ENCODE measurements at regions not wholly inside any gene's neighbourhood (a gene's known extent, or its start where the extent isn't known, plus 50 kb on each side); places are given as distances from the start of the nearest gene placed in this dataset.

- no peak for TF ChIP-seq CTCF (IDR thresholded peaks at IDR 0.05)
- TF ChIP-seq, protein P1, sequence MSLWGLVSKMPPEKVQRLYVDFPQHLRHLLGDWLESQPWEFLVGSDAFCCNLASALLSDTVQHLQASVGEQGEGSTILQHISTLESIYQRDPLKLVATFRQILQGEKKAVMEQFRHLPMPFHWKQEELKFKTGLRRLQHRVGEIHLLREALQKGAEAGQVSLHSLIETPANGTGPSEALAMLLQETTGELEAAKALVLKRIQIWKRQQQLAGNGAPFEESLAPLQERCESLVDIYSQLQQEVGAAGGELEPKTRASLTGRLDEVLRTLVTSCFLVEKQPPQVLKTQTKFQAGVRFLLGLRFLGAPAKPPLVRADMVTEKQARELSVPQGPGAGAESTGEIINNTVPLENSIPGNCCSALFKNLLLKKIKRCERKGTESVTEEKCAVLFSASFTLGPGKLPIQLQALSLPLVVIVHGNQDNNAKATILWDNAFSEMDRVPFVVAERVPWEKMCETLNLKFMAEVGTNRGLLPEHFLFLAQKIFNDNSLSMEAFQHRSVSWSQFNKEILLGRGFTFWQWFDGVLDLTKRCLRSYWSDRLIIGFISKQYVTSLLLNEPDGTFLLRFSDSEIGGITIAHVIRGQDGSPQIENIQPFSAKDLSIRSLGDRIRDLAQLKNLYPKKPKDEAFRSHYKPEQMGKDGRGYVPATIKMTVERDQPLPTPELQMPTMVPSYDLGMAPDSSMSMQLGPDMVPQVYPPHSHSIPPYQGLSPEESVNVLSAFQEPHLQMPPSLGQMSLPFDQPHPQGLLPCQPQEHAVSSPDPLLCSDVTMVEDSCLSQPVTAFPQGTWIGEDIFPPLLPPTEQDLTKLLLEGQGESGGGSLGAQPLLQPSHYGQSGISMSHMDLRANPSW (CRISPR knock-in tag; conservative IDR thresholded peaks at IDR 0.05; ENCODE audit: low read depth) = no peak
- no peak for TF ChIP-seq SP1 (CRISPR knock-in tag; conservative IDR thresholded peaks at IDR 0.05)
- TF ChIP-seq TEAD1 (CRISPR knock-in tag; IDR thresholded peaks at IDR 0.05) = no peak
- no peak for TF ChIP-seq NFATC4 (CRISPR knock-in tag; IDR thresholded peaks at IDR 0.05)
- TF ChIP-seq, protein P2, sequence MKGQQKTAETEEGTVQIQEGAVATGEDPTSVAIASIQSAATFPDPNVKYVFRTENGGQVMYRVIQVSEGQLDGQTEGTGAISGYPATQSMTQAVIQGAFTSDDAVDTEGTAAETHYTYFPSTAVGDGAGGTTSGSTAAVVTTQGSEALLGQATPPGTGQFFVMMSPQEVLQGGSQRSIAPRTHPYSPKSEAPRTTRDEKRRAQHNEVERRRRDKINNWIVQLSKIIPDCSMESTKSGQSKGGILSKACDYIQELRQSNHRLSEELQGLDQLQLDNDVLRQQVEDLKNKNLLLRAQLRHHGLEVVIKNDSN (CRISPR knock-in tag; IDR thresholded peaks at IDR 0.05) = no peak
- TF ChIP-seq NR1H2 (CRISPR knock-in tag; IDR thresholded peaks at IDR 0.05) = no peak
- TF ChIP-seq ZNF121 (CRISPR knock-in tag; IDR thresholded peaks at IDR 0.05) = no peak
- no peak for TF ChIP-seq ESRRA (CRISPR knock-in tag; IDR thresholded peaks at IDR 0.05; ENCODE audit: borderline replicate concordance)
- TF ChIP-seq ZBTB43 (CRISPR knock-in tag; IDR thresholded peaks at IDR 0.05) = no peak
- no peak for TF ChIP-seq MAX (CRISPR knock-in tag; IDR thresholded peaks at IDR 0.05)
Observed at GRCh38 chr13:59367467-59367866, 796.3 kb downstream of the DIAPH3 start.

Data from WTC11 (cell line).